Type B pancreatic cell (in vitro differentiated cells): ENCODE measurements at regions not wholly inside any gene's neighbourhood (a gene's known extent, or its start where the extent isn't known, plus 50 kb on each side); places are given as distances from the start of the nearest gene placed in this dataset.

ENCODE experiments used
- DNase-seq: peaks from one replicate; pipeline ENCODE4 v3.0.0; 2021; ENCODE audit warnings: mixed read lengths; ENCODE audit not compliant: unreplicated experiment; ENCODE audit errors: extremely low spot score
- H3K27ac Mint-ChIP-seq: 2 replicates; pipeline ENCODE4 v1.8.0; 2021; ENCODE audit warnings: mild to moderate bottlenecking, mixed read lengths
- H3K27me3 Mint-ChIP-seq: 2 replicates; pipeline ENCODE4 v1.8.0; 2021; ENCODE audit warnings: mixed read lengths
- H3K36me3 Mint-ChIP-seq: 2 replicates; pipeline ENCODE4 v1.8.0; 2021; ENCODE audit warnings: mixed read lengths
- H3K4me1 Mint-ChIP-seq: one replicate; pipeline ENCODE4 v1.8.0; 2021; ENCODE audit warnings: mixed read lengths; ENCODE audit not compliant: unreplicated experiment
- H3K4me3 Mint-ChIP-seq: 2 replicates; pipeline ENCODE4 v1.8.0; 2021; ENCODE audit warnings: mild to moderate bottlenecking, mixed read lengths
- H3K9me3 Mint-ChIP-seq: 2 replicates; pipeline ENCODE4 v1.8.0; 2021; ENCODE audit warnings: mixed read lengths
- TF ChIP-seq, protein P1 (sequence below): fragments of 200-600 bp; sonication (generic); conservative IDR thresholded peaks from 2 replicates; pipeline ENCODE4 v1.5.0; 2021; ENCODE audit warnings: antibody characterized with exemption, mild to moderate bottlenecking

GRCh38 chr2:228630786-228631185 is 449.3 kb upstream of the SPHKAP start:
- Mint-ChIP-seq H3K27ac (no peak overlapping the region), H3K4me1 (no peaks in the 10 kb centered on the region)
- DNase-seq, result no peak

DNA sequence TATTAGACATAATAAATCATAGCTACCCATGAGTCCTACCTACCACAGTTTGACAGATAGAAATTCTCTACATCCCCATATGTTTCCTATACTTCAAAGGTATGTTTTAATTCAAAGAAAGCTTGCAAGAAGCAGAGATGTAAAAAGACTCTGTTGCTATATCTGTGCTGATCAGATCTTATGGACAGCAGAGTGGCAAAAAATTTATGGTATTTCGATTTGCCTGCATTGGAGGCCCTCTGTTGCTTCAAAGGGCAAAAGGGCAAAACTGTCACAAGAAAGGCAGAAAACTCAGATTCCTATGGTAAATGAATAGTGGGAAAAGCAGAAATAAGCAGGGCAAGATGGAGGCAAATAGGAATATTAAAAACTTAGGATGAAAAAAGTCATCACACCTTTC is 447.8 kb upstream of the SPHKAP start:
- TF ChIP-seq, protein P1, sequence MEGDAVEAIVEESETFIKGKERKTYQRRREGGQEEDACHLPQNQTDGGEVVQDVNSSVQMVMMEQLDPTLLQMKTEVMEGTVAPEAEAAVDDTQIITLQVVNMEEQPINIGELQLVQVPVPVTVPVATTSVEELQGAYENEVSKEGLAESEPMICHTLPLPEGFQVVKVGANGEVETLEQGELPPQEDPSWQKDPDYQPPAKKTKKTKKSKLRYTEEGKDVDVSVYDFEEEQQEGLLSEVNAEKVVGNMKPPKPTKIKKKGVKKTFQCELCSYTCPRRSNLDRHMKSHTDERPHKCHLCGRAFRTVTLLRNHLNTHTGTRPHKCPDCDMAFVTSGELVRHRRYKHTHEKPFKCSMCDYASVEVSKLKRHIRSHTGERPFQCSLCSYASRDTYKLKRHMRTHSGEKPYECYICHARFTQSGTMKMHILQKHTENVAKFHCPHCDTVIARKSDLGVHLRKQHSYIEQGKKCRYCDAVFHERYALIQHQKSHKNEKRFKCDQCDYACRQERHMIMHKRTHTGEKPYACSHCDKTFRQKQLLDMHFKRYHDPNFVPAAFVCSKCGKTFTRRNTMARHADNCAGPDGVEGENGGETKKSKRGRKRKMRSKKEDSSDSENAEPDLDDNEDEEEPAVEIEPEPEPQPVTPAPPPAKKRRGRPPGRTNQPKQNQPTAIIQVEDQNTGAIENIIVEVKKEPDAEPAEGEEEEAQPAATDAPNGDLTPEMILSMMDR, result no peak
- no peak overlapping the region for H3K27ac Mint-ChIP-seq
- no peaks in the 10 kb centered on the region for H3K27me3 Mint-ChIP-seq
- DNase-seq, result no peak
- H3K9me3 Mint-ChIP-seq, result no peaks in the 10 kb centered on the region
- H3K4me3 Mint-ChIP-seq, result no peak overlapping the region
- no peaks in the 10 kb centered on the region for H3K4me1 Mint-ChIP-seq
- no peaks in the 10 kb centered on the region for H3K36me3 Mint-ChIP-seq

More at GRCh38 chr2:228630786-228631185, 449.3 kb upstream of the SPHKAP start:
- H3K4me3 Mint-ChIP-seq, result no peak overlapping the region
- H3K36me3 Mint-ChIP-seq, result no peaks in the 10 kb centered on the region
- H3K9me3 Mint-ChIP-seq, result no peaks in the 10 kb centered on the region
- TF ChIP-seq, protein P1, result no peak
- H3K27me3 Mint-ChIP-seq, result no peaks in the 10 kb centered on the region

DNA sequence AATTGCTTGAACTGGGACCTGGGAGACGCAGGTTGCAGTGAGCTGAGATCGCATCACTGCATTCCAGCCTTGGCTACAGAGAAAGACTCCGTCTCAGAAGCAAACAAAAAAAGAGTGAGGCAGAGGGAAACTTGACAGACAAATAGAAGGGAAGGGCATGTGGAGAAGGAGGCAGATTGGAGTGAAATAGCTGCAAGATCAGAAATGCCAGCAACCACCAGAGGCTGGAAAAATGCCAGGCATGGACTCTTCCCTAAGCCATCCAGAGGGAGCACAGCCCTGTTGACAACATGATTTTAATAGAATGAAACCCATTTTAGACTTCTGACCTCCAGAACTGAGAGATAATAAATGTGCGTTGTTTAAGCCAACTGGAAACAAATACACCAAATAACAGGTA is 447.2 kb upstream of the SPHKAP start:
- Mint-ChIP-seq H3K27ac (no peak overlapping the region), H3K9me3 (no peaks in the 10 kb centered on the region), H3K36me3 (no peaks in the 10 kb centered on the region), H3K27me3 (no peaks in the 10 kb centered on the region), H3K4me3 (no peak overlapping the region), H3K4me1 (no peaks in the 10 kb centered on the region)
- TF ChIP-seq, protein P1, result no peak
- no peak for DNase-seq

- DNase-seq, result no peak
- H3K27ac Mint-ChIP-seq, result no peak overlapping the region
- H3K4me3 Mint-ChIP-seq, result no peak overlapping the region
- H3K36me3 Mint-ChIP-seq, result no peaks in the 10 kb centered on the region
- no peaks in the 10 kb centered on the region for H3K9me3 Mint-ChIP-seq
- TF ChIP-seq, protein P1, result no peak
- no peaks in the 10 kb centered on the region for H3K4me1 Mint-ChIP-seq
- no peaks in the 10 kb centered on the region for H3K27me3 Mint-ChIP-seq
Observed at GRCh38 chr2:228627510-228627909, 446.0 kb upstream of the SPHKAP start.

DNA sequence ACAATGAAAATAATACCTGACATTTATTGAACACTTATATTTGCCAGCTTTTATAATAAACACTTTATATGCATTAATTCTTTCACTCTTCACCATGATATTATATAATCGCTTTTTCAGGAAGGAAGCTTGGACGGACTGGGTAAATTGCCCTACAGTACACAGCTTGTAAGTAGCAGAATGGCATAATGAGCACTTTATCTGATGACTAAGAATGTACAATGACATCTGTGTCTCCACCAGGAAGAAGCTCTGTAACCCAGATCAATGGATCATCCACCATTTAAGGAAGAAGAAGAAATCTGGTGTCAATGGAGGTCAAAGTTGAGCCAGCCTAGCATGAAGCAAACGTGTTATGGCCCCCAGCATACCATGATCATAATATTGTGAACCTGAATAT is 444.0 kb upstream of the SPHKAP start:
- no peaks in the 10 kb centered on the region for H3K36me3 Mint-ChIP-seq
- TF ChIP-seq, protein P1, result no peak
- H3K4me1 Mint-ChIP-seq, result no peaks in the 10 kb centered on the region
- H3K27ac Mint-ChIP-seq, result no peak overlapping the region
- no peak for DNase-seq
- H3K27me3 Mint-ChIP-seq, result no peaks in the 10 kb centered on the region
- H3K9me3 Mint-ChIP-seq, result no peaks in the 10 kb centered on the region
- no peak overlapping the region for H3K4me3 Mint-ChIP-seq

- H3K9me3 Mint-ChIP-seq, result no peaks in the 10 kb centered on the region
- H3K27me3 Mint-ChIP-seq, result no peaks in the 10 kb centered on the region
Observed at GRCh38 chr2:228624733-228625132, 443.2 kb upstream of the SPHKAP start.

More at GRCh38 chr2:228624733-228625132, 443.2 kb upstream of the SPHKAP start:
- Mint-ChIP-seq H3K4me1 (no peaks in the 10 kb centered on the region), H3K36me3 (no peaks in the 10 kb centered on the region), H3K4me3 (no peak overlapping the region), H3K27ac (no peak overlapping the region)
- DNase-seq, result no peak
- TF ChIP-seq, protein P1, result no peak
